ENCODE measurements at regions not wholly inside any gene's neighbourhood (a gene's known extent, or its start where the extent isn't known, plus 50 kb on each side); places are given as distances from the start of the nearest gene placed in this dataset.

GRCh38 chr3:167892205-167892604 is 156.7 kb downstream of the SERPINI1 start:
- no peak for DNase-seq

GRCh38 chr3:167887096-167887495 is 151.6 kb downstream of the SERPINI1 start:
- DNase-seq: no peak

DNA sequence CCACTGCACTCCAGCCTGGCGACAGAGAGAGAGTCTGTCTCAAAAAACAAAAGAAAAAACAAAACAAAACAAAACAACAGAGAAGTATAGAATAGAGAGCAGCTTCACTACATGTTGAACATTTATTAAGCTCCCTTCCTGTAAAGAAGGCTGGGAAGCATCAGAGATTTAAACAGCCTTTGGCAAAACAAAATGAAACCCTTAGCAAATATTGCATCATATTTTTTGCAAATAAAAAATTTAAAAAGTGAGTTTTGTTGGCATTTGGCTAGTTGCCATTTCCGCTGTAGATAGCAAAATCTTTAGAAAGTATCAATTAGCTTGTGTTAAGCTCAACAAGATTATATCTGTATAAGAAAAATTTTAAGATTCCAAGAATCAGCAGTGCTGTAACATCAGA is 151.2 kb downstream of the SERPINI1 start:
- DNase-seq: no peak

DNA sequence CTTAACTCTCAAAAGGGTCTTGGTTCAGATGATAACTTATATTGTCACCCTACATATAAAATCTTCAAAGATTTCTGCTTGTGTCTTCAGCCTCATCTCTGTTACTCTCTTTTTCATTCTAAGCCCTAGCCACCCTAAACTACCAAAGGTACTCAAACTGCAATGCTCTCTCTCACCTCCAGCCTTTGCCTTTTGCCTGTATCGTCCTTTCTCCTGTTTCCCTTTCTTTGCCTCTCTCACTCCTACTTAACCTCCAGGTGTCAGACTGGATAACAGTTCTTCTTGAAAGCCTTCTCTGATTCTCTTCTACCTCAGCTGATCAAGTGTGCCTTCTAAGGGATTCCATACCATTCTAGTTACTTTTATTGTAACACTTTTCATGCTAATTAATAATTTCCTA is 149.8 kb downstream of the SERPINI1 start:
- no peak for DNase-seq

DNA sequence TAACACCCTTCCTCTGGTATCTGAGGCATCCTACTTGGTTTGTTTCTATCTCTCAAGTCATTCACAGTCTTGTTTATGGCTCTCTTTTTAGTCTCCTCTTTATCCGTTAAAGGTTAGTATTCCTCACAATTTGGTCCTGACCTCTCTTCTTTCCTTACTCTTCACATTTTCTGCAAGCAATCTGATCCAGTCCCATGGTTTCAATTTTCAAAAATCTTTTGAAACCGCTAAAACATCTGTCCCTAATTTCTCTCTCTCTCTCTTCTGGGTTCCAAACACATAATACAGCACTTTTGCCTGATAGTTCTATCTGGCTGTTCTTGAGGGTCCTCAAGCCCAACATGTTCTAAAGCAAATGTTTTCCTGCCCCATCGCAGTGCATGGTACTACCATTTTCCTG is 149.0 kb downstream of the SERPINI1 start:
- no peak for DNase-seq

DNA sequence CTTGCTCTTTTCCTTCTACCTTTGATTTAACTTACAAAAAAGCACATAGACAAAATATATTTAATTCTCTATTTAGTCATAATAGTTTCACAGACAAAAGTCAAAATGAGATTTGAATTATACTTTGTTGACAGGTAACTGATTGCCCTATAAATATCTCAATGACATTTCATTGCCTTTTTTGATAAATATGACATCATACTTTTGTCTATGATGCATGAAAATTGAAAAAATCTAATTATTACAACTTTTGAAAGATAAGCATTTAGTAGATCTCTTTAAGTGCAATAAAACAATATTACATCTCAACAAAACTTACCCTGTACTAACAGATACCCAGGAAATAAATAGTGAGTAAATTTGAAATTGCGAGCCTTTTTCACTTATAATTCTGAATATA is 147.9 kb downstream of the SERPINI1 start:
- no peak for DNase-seq

DNA sequence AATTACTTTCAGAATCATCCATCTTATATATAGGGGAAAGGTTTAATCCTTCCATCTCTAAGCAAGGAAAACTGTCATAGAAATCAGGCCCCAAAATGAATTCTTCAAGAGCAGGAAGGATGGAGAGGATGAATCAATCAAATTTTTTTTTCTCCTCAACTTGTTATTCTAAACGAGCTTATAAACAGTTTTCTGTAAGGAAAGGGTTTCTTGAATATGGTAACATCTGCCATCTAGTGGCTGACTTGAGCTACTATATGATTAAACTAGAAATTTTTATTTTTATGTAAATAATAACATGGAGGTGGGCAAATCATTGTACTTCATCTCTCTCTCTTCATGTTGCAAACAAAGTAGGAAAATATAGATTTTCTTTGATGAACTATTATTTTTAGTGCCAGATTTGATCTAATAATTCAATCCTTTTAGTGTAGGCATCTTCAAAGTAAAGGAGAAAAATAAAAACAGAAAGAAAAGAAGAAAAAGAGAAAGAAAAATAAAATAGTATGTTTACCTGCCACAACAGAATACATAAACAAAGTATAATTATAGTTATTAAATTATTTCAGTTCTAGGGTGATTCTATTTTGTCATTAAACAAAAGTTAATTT is 146.6 kb downstream of the SERPINI1 start:
- DNase-seq: peak; percentile 46

DNA sequence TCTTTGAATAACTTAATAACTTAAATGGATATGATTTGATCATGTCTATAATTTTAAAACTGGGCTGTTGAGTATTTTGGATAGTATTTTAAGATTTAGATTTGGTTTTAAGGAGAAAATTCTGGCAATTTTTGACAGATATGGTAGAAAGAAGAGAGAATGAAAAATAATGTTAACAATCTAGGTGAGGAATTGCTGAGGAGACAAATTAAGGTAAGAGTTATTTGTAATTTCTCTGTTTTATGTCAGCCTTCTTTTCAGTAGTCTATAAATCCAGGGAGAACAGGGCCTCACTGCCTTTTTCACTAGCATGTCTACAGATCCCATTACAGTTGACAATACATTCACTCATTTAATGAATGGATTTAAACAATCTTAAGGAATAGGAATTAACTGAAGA is 144.7 kb downstream of the SERPINI1 start:
- no peak for DNase-seq

GRCh38 chr3:167876620-167877281 is 141.2 kb downstream of the SERPINI1 start:
- no peak for DNase-seq

Measured in DMS79 (cell line).